PC-9 (cell line): ENCODE measurements at regions not wholly inside any gene's neighbourhood (a gene's known extent, or its start where the extent isn't known, plus 50 kb on each side); places are given as distances from the start of the nearest gene placed in this dataset.
A peak's percentile ranks its signal among the peaks of the same experiment; 100 is the strongest.

Source experiments
- BruUV-seq: library from RNA; stranded (reverse); fragments of 400-500 nt; replicated peaks from 2 replicates; lab custom pipeline; 2021; lab: Mats Ljungman, UMichigan
- CTCF ChIA-PET: fragments of 300-600 bp; sonication (Branson Sonifier 250); formaldehyde crosslinking; loops from one replicate; lab custom pipeline; 2022; ENCODE audit warnings: antibody characterized with exemption; lab: Charles Lee
- POLR2A ChIA-PET: fragments of 300-600 bp; sonication (Branson Sonifier 250); formaldehyde crosslinking; loops from one replicate; lab custom pipeline; 2022; ENCODE audit warnings: antibody characterized with exemption; ENCODE audit not compliant: unreplicated experiment; lab: Charles Lee
- DNase-seq, 2 experiments: peaks; one replicate each; pipeline versions ENCODE4 v3.0.0 to v3.0.0-alpha.2; 2015 to 2022; ENCODE audit warnings: mixed read lengths in 1 of 2
- H2AFZ ChIP-seq: fragments of 200-600 bp; sonication (generic); 2 replicates; pipeline ENCODE4 v1.8.1; 2017; ENCODE audit warnings: antibody characterized with exemption
- H3F3A ChIP-seq: fragments of 200-600 bp; sonication (generic); 2 replicates; pipeline ENCODE4 v1.8.1; 2017; ENCODE audit warnings: antibody characterized with exemption, mild to moderate bottlenecking, low read depth; ENCODE audit not compliant: insufficient read depth
- H3K27ac ChIP-seq: fragments of 200-600 bp; sonication (generic); 2 replicates; pipeline ENCODE4 v1.6.1; 2016; ENCODE audit warnings: mixed run types
- H3K27me3 ChIP-seq: fragments of 200-600 bp; sonication (generic); 2 replicates; pipeline ENCODE4 v1.6.1; 2016; ENCODE audit warnings: low read depth, mixed run types; ENCODE audit not compliant: insufficient read depth
- H3K36me3 ChIP-seq: fragments of 200-600 bp; sonication (generic); 2 replicates; pipeline ENCODE4 v1.6.1; 2016; ENCODE audit warnings: low read depth, mixed run types
- H3K4me1 ChIP-seq: fragments of 200-600 bp; sonication (generic); replicated peaks from 2 replicates; pipeline ENCODE4 v1.6.1; 2016; ENCODE audit warnings: mixed run types; ENCODE audit not compliant: insufficient read depth
- H3K4me2 ChIP-seq: fragments of 200-600 bp; sonication (generic); 2 replicates; pipeline ENCODE4 v1.6.1; 2017; ENCODE audit warnings: mixed run types
- H3K4me3 ChIP-seq: fragments of 200-600 bp; sonication (generic); 2 replicates; pipeline ENCODE4 v1.6.1; 2016; ENCODE audit warnings: mixed run types
- H3K79me2 ChIP-seq: fragments of 200-600 bp; sonication (generic); 2 replicates; pipeline ENCODE4 v1.6.1; 2017; ENCODE audit warnings: low read depth, mixed run types
- H3K9me2 ChIP-seq: fragments of 200-600 bp; sonication (generic); 2 replicates; pipeline ENCODE4 v1.8.1; 2017; ENCODE audit warnings: mild to moderate bottlenecking; ENCODE audit not compliant: insufficient read depth
- H3K9me3 ChIP-seq: fragments of 200-600 bp; sonication (generic); 2 replicates; pipeline ENCODE4 v1.8.1; 2016; ENCODE audit warnings: low read depth; ENCODE audit not compliant: insufficient read depth
- H4K20me1 ChIP-seq: fragments of 200-600 bp; sonication (generic); 2 replicates; pipeline ENCODE4 v1.8.1; 2017; ENCODE audit not compliant: insufficient read depth
- CTCF ChIP-seq: fragments of 200-600 bp; sonication (generic); conservative IDR thresholded peaks from 2 replicates; pipeline ENCODE4 v1.6.1; 2017; ENCODE audit warnings: mixed run types, antibody characterized with exemption, mild to moderate bottlenecking, moderate library complexity
- EZH2 ChIP-seq: fragments of 200-600 bp; sonication (generic); IDR thresholded peaks from 2 replicates; pipeline ENCODE4 v1.8.0; 2017; ENCODE audit warnings: antibody characterized with exemption, low read depth
- intact Hi-C: fragments of 100-400 bp; cut with micrococcal nuclease; formaldehyde crosslinking; loops from one replicate; pipeline ENCODE4 v1.10.0; 2022; ENCODE audit not compliant: unreplicated experiment

DNA sequence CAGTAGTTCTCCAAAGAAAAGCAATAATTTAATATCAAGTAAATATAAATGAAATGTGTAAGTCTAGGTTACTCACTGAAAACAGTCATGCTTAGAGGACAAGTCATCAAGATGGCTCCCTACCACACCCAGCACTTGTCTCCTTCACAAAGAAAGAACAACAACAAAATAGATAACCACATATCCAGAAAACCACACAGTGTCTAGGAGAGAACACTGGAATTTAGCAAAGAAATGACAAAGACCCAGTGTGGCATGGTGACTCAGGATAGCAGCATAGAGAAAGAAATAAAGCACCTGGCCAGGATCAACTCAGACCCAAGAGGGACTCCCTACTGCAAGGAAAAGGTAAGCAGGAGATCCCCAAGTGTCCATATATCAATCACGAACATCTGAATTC, 356.2 kb downstream of the TMEM161B start:
- Histone ChIP-seq H3K27ac (no peak overlapping the region), H3K9me3 (no peaks in the 10 kb centered on the region), H3K4me3 (no peak overlapping the region), H3K36me3 (no peaks in the 10 kb centered on the region), H3K27me3 (no peaks in the 10 kb centered on the region), H3K9me2 (no peaks in the 10 kb centered on the region), H3K4me2 (no peak overlapping the region), H3F3A (no peaks in the 10 kb centered on the region), H4K20me1 (no peaks in the 10 kb centered on the region), H3K4me1 (no peaks in the 10 kb centered on the region; the same call in 1 of the 2 replicates), H3K79me2 (no peaks in the 10 kb centered on the region), H2AFZ (no peak overlapping the region)
- CTCF ChIA-PET, result no interaction called here
- no TSS peak for BruUV-seq
- intact Hi-C loops, result loop anchor here (10.0 kb wide), 1 partner anchor 232 kb away; no protein-coding TSS in a partner anchor
- TF ChIP-seq EZH2 (no peak), CTCF (no peak)
- DNase-seq, result no peak
- POLR2A ChIA-PET, result no interaction called here

DNA sequence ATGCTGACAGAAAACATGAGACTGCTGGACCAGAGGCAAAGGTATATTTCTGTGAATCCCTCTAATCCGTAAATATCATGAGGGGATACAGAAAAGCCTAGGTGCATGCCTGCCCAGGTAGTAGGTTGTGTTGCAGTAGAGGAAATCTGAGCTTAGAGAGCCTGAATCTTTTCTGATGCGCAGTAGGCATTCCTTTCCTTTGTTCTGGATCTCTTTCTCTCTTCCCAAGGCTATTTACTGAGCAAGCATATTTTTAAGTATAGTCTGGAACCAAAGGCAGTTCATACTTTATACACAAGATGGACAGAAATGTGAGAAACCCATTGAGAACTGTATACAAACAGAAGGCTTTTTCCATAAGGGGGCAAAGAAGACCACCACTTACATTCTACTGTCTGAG, 359.3 kb downstream of the TMEM161B start:
- POLR2A ChIA-PET, result no interaction called here
- BruUV-seq, result no TSS peak
- intact Hi-C loops, result no loop called here
- Histone ChIP-seq H2AFZ (peak overlapping the region; percentile 34; the same call in 1 of the 2 replicates), H3K4me2 (no peak overlapping the region), H4K20me1 (no peaks in the 10 kb centered on the region), H3K9me3 (no peaks in the 10 kb centered on the region), H3K79me2 (no peaks in the 10 kb centered on the region), H3K9me2 (no peaks in the 10 kb centered on the region), H3K4me3 (no peak overlapping the region), H3F3A (no peaks in the 10 kb centered on the region), H3K27me3 (no peaks in the 10 kb centered on the region), H3K36me3 (no peaks in the 10 kb centered on the region), H3K4me1 (no peaks in the 10 kb centered on the region; the same call in 1 of the 2 replicates), H3K27ac (no peak overlapping the region)
- CTCF ChIA-PET, result no interaction called here
- DNase-seq, result no peak
- no peak for TF ChIP-seq EZH2
- TF ChIP-seq CTCF, result no peak

DNA sequence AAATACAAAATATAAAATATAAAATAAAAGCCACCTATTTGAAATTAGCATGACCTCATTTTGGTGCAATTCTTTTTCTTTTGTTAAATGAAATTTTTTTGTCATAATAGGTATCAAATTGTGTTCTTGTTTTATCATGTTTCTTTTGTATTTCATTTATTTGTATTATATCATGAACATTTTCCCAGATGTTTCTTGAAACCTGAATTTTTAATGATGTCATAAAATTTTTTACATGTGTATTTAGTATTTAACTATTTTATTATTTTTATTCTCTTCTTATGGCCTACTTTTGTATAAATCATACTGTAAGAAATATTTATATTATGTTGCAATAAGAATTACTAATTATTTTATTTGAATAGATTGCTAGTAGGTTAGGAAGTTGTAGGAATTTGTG, 361.7 kb downstream of the TMEM161B start:
- no peak for DNase-seq
- Histone ChIP-seq H3K9me2 (no peaks in the 10 kb centered on the region), H3F3A (no peaks in the 10 kb centered on the region), H3K27me3 (no peaks in the 10 kb centered on the region), H3K4me1 (no peaks in the 10 kb centered on the region; the same call in 1 of the 2 replicates), H4K20me1 (no peaks in the 10 kb centered on the region), H3K4me3 (no peak overlapping the region), H3K27ac (no peak overlapping the region), H3K36me3 (no peaks in the 10 kb centered on the region), H3K9me3 (no peaks in the 10 kb centered on the region), H2AFZ (no peak overlapping the region), H3K79me2 (no peaks in the 10 kb centered on the region), H3K4me2 (no peak overlapping the region)
- TF ChIP-seq EZH2 (no peak), CTCF (no peak)
- intact Hi-C loops, result no loop called here
- ChIA-PET POLR2A (no interaction called here), CTCF (no interaction called here)
- no TSS peak for BruUV-seq
